PFSK-1 (cell line): ENCODE measurements at regions not wholly inside any gene's neighbourhood (a gene's known extent, or its start where the extent isn't known, plus 50 kb on each side); places are given as distances from the start of the nearest gene placed in this dataset.

ENCODE experiments used
- FOXP2 ChIP-seq: optimal IDR thresholded peaks from 2 replicates; pipeline ENCODE3; 2011; ENCODE audit warnings: borderline replicate concordance, control low read depth, inconsistent platforms; ENCODE audit not compliant: insufficient read depth; ENCODE audit errors: extremely low read length, extremely low read depth
- POLR2AphosphoS5 ChIP-seq: IDR thresholded peaks from 2 replicates; pipeline ENCODE4 v1.6.1; 2012; ENCODE audit warnings: low read depth, mild to moderate bottlenecking, control low read depth, low read length, moderate library complexity
- REST ChIP-seq, 2 experiments: IDR thresholded peaks; 2 replicates each; pipeline versions ENCODE4 v1.6.1 to v1.8.0; 2011 to 2012; ENCODE audit warnings: low read depth in 2 of 2, low read length in 2 of 2, control low read depth in 1 of 2, inconsistent platforms in 1 of 2, mild to moderate bottlenecking in 1 of 2, moderate library complexity in 1 of 2; ENCODE audit not compliant: insufficient read depth in 1 of 2
- SIN3A ChIP-seq: IDR thresholded peaks from 2 replicates; pipeline ENCODE4 v1.6.1; 2012; ENCODE audit warnings: mild to moderate bottlenecking, low read length, moderate library complexity, borderline replicate concordance; ENCODE audit not compliant: insufficient read depth
- TAF1 ChIP-seq: IDR thresholded peaks from 2 replicates; pipeline ENCODE4 v1.6.1; 2012; ENCODE audit warnings: low read length, control low read depth, borderline replicate concordance; ENCODE audit not compliant: insufficient read depth

GRCh38 chr4:63458010-63458409 lies 951.2 kb downstream of the TECRL start:
- no peak for TF ChIP-seq POLR2AphosphoS5
- TF ChIP-seq SIN3A: no peak
- TF ChIP-seq REST (IDR thresholded peaks at IDR 0.05; ENCODE audit: insufficient read depth in 1 of 2, low read depth in 2 of 2, low read length in 2 of 2): no peak
- TF ChIP-seq FOXP2: no peak
- no peak for TF ChIP-seq TAF1

- TF ChIP-seq SIN3A (no peak), POLR2AphosphoS5 (no peak), FOXP2 (no peak)
Measured at GRCh38 chr4:63440236-63440635, 969.0 kb downstream of the TECRL start.

GRCh38 chr4:63430105-63430504 lies 979.1 kb downstream of the TECRL start:
- TF ChIP-seq REST (IDR thresholded peaks at IDR 0.05; ENCODE audit: insufficient read depth in 1 of 2, low read depth in 2 of 2, low read length in 2 of 2) (no peak), TAF1 (no peak), POLR2AphosphoS5 (no peak), FOXP2 (no peak), SIN3A (no peak)

GRCh38 chr4:63396269-63396668 lies 1013.0 kb downstream of the TECRL start:
- TF ChIP-seq FOXP2: no peak
- no peak for TF ChIP-seq TAF1
- no peak for TF ChIP-seq POLR2AphosphoS5
- no peak for TF ChIP-seq REST (IDR thresholded peaks at IDR 0.05; ENCODE audit: insufficient read depth in 1 of 2, low read depth in 2 of 2, low read length in 2 of 2)
- no peak for TF ChIP-seq SIN3A

- TF ChIP-seq REST (IDR thresholded peaks at IDR 0.05; ENCODE audit: insufficient read depth in 1 of 2, low read depth in 2 of 2, low read length in 2 of 2) (no peak), FOXP2 (no peak), TAF1 (no peak), POLR2AphosphoS5 (no peak), SIN3A (no peak)
Measured at GRCh38 chr4:63393544-63393943, 1015.7 kb downstream of the TECRL start.
